CD4-positive, alpha-beta T cell treated with Interleukin-17A for 1 hour (primary cell): ENCODE measurements at regions not wholly inside any gene's neighbourhood (a gene's known extent, or its start where the extent isn't known, plus 50 kb on each side); places are given as distances from the start of the nearest gene placed in this dataset.

Experiments
- DNase-seq: peaks from one replicate; pipeline ENCODE4 v3.0.0-alpha.2; 2020

DNA sequence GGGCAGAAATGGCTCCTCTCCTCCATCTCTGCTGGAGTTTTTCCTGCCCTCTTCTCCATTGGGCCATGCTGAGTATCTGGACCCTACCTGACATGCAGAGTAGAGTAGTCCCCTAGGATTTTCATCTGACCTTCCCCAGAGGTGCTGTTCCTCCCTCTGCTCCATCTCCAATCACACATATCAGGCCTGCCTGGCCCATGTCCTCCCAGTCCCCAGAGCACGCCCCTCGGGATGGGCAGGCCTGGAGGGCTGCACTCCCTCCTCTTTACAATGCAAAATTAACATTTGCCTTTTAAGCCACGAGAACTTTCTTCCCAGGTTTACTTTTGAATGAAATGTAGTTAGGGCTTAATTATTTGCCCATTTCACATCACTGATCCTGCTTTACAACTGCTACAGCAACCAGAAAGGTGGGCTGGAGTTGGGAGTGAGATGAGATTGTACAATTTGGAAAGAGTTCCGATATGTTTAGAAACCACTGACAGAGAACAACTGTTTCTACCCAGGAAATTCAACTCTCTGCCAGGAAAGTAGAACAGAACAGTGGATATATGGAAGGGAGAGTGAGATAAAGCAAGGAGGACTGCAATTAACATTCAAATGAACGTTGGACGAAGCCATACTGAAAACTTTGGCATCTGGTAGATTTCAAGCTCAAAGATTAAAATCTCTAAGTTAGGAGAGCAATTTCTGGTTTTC, 184.0 kb upstream of the HABP2 start:
- DNase-seq = no peak

DNA sequence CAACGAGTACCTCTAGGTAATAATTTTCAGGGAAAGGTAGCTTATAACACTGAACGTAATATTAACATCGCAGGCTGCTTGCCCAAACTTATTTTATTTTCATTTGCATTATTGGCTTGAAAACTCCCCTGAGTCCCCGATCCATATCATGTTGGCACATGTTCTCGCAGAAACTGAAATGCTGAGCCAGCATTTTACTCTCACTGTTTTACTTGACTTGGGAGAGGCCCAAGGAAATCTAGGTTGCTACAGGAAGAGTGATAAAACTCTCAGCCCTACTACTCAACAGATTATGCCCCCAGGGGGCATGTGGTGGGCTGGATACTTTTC, 183.5 kb upstream of the HABP2 start:
- DNase-seq = no peak

DNA sequence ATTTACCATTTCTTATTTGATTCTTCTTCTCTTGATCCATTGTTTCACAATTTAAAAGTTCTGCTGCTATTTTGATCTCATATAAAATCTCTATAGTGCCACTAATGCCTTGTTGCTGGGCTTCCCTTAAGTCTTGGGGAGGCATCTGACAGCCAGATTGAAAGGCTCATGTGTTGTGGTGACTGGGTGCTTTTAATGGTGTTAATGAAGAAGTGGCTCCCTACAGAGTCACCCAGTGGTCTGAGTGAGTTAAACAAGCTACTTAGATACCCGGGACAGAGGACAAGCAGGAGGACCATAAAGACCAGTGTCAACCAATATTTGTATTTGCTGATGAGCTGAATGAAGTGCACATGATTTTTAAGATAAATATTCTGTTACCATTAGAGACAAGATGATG, 176.4 kb upstream of the HABP2 start:
- DNase-seq = no peak

DNA sequence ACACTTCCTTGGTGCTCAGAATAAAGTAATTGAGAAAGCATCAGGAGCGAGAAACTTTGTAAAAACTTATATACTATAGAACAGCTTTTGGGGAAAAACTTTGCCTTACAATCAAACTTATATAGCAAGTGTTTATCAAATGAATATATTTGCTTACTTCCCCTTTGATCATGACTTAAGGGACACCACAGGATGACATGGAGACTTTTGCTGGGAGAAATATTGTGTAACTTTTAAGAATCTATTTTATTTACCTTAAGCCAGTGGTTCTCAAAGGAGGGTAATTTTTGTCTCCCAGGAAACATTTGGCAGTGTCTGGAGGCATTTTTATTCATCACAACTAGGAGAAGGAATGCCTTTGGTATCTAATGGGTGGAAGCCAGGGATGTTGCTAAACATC, 173.8 kb upstream of the HABP2 start:
- no peak for DNase-seq

DNA sequence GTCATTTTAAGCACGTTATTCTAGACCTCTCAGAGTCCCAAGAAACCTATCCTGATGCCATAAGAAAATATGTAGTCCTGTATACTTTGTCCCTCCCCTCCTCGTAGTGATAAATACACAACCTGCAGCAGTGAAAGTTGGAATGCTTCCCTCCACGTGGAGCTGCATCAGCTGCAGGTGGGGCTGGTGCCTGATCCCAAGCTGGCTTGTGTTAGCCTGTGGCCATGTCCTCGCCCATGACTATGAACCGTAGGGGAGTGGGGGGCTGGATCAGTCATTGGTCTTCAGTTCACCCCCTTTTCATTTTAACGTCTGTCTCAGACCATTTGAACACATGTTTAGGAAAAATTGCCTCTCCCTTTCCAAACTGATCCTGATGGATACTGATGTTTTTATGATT, 171.4 kb upstream of the HABP2 start:
- DNase-seq = no peak

DNA sequence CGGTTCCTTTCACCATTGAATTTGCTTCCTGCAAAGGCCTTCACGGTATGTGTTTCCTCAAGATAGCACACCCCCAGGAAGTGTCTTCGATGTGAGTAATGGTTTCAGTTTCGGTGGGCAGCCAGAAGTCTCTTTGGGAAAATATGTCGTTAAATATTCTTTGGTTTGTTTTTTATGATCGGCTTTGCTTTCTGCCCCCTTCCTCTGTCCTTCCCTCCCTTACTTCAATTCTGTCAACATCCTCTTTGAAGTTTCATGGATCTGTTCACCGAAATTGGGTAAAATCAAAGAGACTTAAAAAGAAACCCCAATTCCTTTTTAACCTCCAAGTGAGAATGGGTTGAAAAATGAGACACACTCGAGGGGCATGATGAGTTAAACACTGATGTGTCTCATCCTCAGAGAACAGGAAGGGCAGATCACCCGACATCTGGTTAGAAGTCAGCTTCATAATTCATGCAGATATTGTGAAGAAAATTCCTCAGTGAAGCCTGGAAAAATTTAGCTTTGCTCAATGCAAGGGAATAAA, 170.8 kb upstream of the HABP2 start:
- peak; percentile 62 for DNase-seq

DNA sequence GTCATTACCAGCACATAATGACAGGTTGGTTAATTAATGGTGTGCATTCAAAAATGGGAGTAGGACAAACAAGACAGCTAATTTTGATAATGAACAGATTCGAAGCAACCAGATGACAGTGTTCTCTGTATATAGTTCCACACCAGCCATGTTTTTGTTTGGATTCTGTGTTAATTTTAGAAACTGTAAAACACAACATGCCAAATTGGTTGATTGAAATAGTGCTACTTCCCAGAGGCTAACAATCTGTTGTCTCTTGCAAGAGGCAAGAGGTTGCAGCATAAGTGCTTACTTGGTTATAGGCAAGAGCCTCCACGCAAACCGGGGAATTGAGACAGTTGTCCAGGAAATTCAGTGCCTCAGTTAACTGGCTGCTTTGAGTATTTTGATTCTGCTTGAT, 170.2 kb upstream of the HABP2 start:
- no peak for DNase-seq

DNA sequence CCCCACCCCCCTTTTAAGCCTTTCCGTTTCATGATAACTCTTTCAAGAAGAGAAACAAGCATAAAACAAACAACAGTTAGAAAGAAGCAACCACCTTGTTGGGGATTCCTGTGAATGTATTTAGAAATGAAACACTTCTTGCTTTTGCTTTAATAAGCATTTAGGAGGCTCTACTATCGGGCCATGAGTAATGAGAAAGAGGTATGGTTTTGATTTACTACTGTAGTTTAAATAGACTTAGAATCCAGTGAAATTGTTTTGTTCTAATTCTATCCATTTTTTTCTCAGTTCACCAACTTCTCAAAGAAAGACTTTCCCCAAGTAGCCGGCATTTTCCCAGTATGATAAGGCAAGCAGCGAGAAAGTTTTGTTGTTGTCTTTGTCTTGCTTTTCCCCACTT, 168.7 kb upstream of the HABP2 start:
- DNase-seq = no peak

DNA sequence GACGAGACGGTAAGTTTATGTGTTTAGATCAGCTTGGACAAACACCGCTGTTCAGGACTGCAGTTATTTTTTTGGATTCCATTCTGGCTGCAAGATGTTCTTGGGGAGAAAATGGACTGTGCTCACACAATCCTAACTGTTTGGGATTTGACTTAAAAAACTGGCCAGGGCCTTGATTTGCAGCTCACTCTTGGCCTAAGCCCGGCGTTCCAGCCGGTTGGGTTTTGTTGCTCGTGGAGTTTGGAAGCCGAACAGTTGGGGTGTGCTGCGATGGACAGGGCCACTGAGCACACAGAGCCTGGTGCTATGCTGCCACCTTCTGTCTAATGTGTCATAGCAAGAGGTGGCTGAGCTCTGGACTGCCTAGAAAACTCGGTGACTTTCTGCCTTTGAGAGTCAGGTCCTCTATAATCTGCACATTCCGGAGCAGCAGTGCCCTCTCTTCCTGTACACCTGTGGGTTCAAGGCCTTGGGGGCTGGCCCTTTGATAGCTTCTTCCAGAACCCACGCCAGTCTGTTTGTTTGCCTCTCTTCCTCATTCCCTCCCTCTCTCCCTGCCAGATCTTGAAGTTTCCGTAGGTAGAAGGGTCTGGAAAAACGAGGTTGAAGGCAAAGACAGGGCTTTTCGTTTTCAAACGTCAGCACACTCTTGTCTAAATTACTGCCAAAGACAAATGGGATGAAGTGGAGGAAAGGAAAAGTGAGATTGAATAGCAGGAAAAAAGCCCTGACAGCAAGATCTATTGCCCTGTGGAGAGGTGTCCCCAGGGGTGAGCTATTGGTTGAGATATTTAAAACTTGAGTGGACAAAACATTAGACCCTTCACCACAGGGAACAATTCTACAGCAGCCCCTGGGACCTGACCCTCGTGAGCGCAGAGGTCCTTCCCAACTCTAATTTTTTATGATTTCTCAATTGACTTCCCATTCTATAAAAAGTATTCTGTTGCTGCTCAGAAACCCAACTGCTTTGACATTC, 167.5 kb upstream of the HABP2 start:
- peak; percentile 72 for DNase-seq

DNA sequence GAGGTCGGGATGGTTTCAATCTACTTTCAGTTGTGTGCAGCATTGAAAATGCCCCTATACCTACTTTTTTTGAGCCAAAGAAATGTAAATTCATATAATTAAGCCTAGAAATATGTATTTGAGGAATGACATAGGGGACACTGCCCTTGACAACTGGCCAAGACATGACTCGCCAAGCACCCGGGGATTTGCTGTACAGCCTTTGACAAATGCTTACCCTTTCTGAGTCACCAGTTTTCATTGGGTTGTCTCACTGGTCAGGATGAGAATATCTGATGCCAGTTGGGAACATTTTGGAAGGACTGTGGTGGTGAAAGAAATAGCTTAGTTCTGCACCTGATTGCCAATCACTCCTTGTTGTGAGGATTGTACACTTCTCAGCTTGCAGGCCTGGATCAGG, 166.8 kb upstream of the HABP2 start:
- DNase-seq = no peak

DNA sequence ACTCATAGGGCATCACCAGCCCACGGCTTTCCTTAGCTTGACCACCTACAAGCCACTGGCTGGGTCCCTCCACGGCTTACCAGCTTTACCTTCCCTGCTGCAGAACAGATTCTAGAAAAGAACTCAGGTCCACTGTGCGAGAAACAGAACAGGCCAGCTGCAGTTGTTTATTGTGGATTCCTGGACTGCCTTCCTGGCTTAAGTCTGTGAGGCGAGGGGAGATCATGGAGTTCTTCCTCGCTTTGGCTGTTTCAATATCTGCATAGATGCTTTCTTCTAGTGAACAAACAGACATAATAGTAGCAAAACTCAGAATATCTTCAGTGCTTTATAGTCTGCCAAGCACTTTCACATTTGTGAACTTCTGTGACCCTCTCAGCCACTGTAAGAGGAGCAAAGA, 162.9 kb upstream of the HABP2 start:
- no peak for DNase-seq

DNA sequence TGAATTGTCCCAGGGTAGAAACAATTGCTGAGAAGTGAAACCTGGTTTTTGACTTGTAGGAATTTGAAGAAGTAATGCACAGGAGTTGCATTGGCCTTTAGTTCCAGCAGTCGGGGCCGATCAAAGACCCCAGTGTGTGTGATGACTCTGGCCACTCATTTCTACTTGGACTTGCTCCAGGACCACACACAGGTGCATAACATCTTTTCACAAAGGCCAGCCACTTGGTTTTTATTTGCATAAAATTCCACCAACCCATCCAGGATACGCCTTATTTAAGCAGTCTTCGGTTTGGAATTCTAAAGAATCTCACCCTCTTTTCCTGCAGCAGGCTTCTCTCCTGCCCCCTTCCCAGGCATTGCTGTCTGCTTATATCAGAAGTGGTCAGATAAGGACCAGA, 162.0 kb upstream of the HABP2 start:
- no peak for DNase-seq

DNA sequence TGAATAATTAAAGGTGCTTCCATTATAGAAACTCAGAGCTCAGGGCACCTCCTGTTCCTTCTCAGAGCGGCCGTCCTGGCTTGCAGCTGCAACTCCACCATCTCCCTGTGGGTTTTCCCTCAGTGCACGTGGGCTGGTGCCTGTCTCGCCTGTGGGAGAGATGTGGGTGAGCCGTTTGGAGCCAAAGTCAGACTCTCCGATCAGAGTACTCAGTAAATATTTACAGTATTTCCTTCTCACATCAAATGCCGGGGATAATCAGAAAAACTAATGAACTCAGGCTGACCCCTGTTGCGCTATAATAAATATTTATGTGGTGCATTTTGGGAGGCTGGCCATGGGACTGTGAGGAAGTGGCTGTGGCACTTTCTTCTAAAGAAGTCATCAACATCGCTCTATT, 155.8 kb upstream of the HABP2 start:
- no peak for DNase-seq

DNA sequence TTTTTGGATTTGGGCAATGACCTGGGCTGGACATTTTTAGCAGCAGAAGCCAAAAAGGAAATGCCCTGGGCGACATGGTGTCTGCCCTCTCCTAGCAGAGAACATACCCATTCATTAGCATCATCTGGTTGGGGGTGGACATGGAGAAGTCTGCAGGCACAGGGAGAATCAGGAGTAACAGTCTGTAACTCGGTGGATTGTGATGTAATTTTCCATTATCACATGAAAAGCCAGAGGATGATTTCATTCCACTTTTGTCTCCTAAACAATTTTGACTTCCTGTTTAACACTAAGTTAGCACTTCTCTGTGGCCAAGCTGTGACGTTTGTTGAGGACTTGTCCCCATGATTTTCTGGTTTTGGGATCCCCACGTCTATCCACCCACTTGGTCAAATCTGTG, 153.8 kb upstream of the HABP2 start:
- no peak for DNase-seq

DNA sequence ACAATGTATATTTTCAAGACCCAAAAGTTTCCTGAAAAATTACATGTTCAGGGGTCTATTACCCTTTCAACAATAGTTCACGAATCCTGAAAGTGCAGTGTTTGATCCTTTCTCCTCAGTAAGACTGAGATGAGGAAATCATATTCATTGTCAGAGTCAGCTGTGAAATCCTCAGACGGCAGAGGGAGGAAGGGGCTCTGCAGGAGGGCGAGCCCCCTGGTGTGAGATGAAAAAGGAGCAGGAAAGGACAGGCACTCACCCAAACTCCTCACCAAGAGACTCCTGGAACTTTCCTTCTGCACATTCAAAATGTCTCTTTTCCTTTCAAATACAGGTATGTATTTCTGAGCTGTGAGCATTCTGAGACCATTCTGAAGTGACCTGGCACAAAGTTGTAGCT, 150.3 kb upstream of the HABP2 start:
- no peak for DNase-seq

DNA sequence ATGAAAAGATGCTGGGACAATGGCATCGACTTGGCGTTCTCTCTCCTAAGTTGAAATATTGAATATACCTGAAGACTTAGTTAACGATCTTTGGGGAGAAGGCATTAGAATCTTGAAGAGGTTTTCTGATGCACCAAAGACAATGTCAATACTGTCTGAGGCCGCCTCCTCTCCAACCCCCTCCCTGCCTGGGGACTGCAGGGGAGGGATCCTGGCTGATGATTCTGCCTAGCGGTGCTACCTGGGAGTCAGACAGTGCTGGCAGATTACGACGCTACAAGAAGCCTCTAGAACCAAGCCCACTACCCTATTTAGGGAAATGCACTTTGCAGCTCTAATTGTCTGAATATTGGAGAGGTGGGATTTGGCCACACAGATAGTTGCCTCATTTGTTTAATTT, 145.6 kb upstream of the HABP2 start:
- DNase-seq = no peak

DNA sequence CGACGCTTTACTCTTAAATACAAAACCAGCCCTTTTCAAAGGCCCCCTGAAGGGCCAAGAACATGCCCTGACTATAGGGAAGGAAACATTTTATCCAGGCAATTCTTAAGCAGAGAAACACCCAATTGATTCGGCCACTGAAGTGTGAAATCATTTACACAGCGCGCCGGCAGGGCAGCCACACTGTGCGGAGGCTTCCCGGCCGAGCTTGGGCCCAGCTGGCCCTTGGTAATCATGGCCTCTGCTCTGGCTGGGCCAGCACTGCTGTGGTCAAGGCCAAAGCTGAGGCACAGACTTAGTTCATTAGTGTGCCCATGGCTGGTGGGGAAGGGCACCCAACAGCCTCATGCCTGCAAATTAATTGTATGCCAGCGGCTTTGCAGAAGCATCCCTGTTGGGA, 143.7 kb upstream of the HABP2 start:
- no peak for DNase-seq

DNA sequence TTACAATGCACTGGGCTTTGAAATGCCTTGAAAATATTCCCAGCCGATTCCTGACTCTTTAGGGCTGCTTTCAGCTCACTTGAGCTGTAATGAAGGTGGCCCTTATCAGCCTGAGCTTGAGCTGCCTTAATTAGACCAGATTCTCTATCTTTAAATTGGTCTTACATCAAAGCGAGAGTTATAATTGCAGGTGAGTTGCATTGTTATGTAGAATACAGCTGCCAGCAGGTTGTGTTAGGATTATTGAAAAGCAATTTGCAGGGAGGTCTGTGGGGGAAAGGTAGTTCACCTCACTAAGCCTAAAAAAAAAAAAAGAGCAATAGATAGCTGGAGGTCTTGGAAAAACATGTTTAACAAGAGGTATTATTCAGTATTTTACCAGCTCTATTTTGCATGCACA, 142.2 kb upstream of the HABP2 start:
- no peak for DNase-seq

DNA sequence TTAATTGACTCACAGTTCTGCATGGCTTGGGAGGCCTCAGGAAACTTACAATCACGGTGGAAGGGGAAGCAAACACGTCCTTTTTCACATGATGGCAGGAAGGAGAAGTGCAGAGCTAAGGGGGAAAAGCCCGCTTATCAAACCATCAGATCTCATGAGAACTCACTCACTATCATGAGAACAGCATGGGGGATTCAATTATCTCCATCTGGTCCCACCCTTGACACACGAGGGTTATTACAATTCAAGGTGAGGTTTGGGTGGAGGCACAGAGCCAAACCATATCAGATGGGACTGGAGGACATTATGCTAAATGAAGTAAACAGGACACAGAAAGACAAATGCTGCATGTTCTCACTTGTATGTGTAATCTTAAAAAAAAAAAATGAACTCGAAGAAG, 141.4 kb upstream of the HABP2 start:
- no peak for DNase-seq

DNA sequence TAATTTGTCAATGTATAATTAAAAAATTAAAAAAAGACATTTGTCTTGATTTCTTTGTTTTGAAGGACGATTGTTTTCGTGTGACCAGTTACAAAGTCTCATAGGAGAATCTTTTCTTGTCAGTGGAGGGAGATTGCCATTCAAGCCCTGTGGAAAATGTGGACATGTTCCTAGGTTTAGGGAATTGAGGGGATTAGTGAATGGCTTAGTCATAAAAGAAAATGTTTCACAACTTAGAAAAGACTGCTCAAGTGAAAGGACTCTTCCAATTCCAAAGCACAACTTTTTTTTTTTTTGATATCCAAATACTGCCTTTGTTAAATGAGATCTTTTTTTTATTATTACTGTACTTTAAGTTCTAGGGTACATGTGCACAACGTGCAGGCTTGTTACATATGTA, 140.7 kb upstream of the HABP2 start:
- DNase-seq = no peak

DNA sequence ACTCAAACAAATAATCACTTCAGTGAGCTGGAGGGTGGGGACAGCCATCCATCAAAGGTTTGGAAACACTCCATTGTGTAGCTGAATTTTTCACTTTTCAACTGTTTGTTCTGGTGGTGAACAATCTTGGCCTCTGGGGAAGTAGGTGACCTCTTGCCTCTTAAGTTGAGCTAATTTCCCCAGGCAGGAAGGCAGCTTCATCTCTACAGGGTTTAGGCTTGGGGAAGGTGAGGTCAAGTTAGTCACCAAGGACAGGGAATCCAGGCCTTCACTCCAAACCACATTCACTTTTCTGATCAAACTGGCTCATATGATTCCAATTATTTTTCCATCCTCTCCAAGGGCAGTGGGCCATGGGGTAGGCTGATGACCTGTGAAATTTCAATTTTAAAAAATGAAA, 138.3 kb upstream of the HABP2 start:
- no peak for DNase-seq

DNA sequence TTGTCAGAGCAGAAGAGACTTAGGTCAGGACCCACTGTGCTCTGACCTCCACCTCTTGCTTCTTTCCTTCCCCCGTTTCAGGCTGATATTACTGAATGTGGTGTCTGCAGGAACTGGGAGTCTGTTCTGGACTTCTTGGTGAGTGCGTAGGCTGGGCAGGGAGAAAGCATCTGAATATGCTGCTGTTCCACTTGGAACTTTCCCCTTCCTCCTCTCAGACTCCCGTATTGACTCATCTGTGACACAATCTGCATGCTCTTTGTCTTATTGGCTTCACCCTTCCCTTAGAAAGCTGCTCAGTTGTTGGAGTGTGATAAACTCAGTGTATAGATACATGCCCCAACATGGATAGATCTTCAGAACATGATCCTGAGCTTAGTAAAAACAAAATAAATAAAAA, 137.6 kb upstream of the HABP2 start:
- no peak for DNase-seq

DNA sequence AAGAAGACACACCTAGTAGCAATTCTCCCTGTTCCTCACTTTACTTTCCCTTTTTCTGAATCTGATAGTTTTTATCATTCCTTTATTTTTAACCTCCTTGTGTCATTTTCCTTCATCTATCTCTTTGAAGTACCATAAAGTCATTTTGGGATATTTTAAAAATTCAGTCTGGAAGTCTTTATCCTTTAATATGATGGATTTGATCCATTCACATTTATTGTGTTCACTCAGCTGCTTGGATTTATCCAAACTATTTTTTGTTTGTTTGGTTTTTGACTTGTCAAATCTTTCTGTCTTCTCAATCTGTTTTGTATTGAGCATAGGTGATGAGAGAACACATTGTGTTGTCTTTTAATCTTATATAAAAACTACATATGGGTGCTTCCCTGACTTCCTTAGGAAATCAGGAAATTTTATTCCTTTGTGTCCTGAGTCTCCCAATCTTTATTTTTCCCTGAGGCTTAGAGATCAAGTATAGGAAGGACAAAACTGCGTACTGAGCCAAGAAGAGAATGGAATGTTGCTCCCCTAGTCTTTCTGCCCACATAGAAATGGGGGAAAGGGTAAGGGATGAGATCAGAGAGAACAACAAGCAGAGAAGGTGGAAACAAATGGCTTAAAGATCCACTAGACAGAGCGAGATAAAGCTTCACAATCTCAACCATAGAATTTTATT, 132.7 kb upstream of the HABP2 start:
- no peak for DNase-seq
